IMR-90 (cell line): ENCODE measurements at regions not wholly inside any gene's neighbourhood (a gene's known extent, or its start where the extent isn't known, plus 50 kb on each side); places are given as distances from the start of the nearest gene placed in this dataset.

ENCODE experiments used
- ATAC-seq: fragments of 200-7000 bp; cut with Tn5 transposase; 2 replicates; pipeline ENCODE4 v1.9.1; 2020; ENCODE audit warnings: low read depth, mild to moderate bottlenecking, moderate library complexity
- BruUV-seq: library from RNA; stranded (reverse); fragments of 400-500 nt; replicated peaks from 2 replicates; lab custom pipeline; 2021; lab: Mats Ljungman, UMichigan
- CTCF ChIA-PET: fragments of 300-600 bp; formaldehyde crosslinking; extraction: SDS; loops from one replicate; lab custom pipeline; 2021; ENCODE audit warnings: antibody characterized with exemption; lab: Yijun Ruan, JAX
- POLR2A ChIA-PET: fragments of 300-600 bp; sonication (Branson Sonifier 250); formaldehyde crosslinking; loops from one replicate; lab custom pipeline; 2022; ENCODE audit warnings: antibody characterized with exemption; ENCODE audit not compliant: unreplicated experiment; lab: Charles Lee
- DNase-seq: peaks from one replicate; pipeline ENCODE4 v3.0.0; 2013
- H2AFZ ChIP-seq: replicated peaks from 2 replicates; pipeline ENCODE3; 2013; ENCODE audit warnings: low read length, mild to moderate bottlenecking; ENCODE audit not compliant: poor library complexity
- H2AK5ac ChIP-seq: 2 replicates; pipeline ENCODE4 v1.6.1; 2013; ENCODE audit warnings: low read depth, low read length, inconsistent platforms
- H2AK9ac ChIP-seq: replicated peaks from 2 replicates; pipeline ENCODE3; 2013; ENCODE audit warnings: mild to moderate bottlenecking, low read depth, low read length, moderate library complexity; ENCODE audit not compliant: poor library complexity
- H2BK120ac ChIP-seq: 2 replicates; pipeline ENCODE4 v1.6.1; 2013; ENCODE audit warnings: low read depth, low read length, inconsistent platforms
- H2BK15ac ChIP-seq: 3 replicates; pipeline ENCODE4 v1.6.1; 2013; ENCODE audit warnings: low read depth, low read length, inconsistent platforms
- H2BK20ac ChIP-seq: 2 replicates; pipeline ENCODE4 v1.6.1; 2013; ENCODE audit warnings: low read depth, mild to moderate bottlenecking, inconsistent platforms, low read length, moderate library complexity
- H2BK5ac ChIP-seq: 2 replicates; pipeline ENCODE4 v1.6.1; 2013; ENCODE audit warnings: mild to moderate bottlenecking, low read depth, low read length, inconsistent platforms; ENCODE audit not compliant: poor library complexity, severe bottlenecking
- H3K14ac ChIP-seq: replicated peaks from 2 replicates; pipeline ENCODE4 v1.6.1; 2013; ENCODE audit warnings: low read depth, low read length, inconsistent platforms
- H3K18ac ChIP-seq: 2 replicates; pipeline ENCODE4 v1.6.1; 2013; ENCODE audit warnings: low read depth, low read length, control low read depth
- H3K23ac ChIP-seq: 2 replicates; pipeline ENCODE4 v1.6.1; 2013; ENCODE audit warnings: low read depth, low read length, inconsistent platforms
- H3K27ac ChIP-seq: 2 replicates; pipeline ENCODE4 v1.5.1; 2013; ENCODE audit warnings: mild to moderate bottlenecking, control low read depth, low read length; ENCODE audit not compliant: insufficient read depth
- H3K27me3 ChIP-seq: 2 replicates; pipeline ENCODE4 v1.6.1; 2013; ENCODE audit warnings: low read length; ENCODE audit not compliant: control insufficient read depth, insufficient read depth
- H3K36me3 ChIP-seq: 2 replicates; pipeline ENCODE4 v1.6.1; 2013; ENCODE audit warnings: low read length, mixed read lengths; ENCODE audit not compliant: control insufficient read depth, insufficient read depth
- H3K4ac ChIP-seq: 2 replicates; pipeline ENCODE4 v1.6.1; 2013; ENCODE audit warnings: low read depth, low read length, inconsistent platforms
- H3K4me1 ChIP-seq: 2 replicates; pipeline ENCODE4 v1.6.1; 2013; ENCODE audit warnings: low read length, mixed read lengths; ENCODE audit not compliant: control insufficient read depth, insufficient read depth
- H3K4me2 ChIP-seq: 2 replicates; pipeline ENCODE4 v1.6.1; 2013; ENCODE audit warnings: low read depth, mild to moderate bottlenecking, control low read depth, low read length, moderate library complexity
- H3K4me3 ChIP-seq: 2 replicates; pipeline ENCODE4 v1.5.1; 2013; ENCODE audit warnings: low read depth, mild to moderate bottlenecking, control low read depth, low read length, moderate library complexity; ENCODE audit not compliant: insufficient read depth
- H3K56ac ChIP-seq: 2 replicates; pipeline ENCODE4 v1.6.1; 2013; ENCODE audit warnings: low read length, inconsistent platforms; ENCODE audit not compliant: insufficient read depth; ENCODE audit errors: extremely low read depth
- H3K79me1 ChIP-seq, 2 experiments: 2 replicates each; pipeline ENCODE4 v1.6.1; 2013; ENCODE audit warnings: low read length in 2 of 2, inconsistent platforms in 1 of 2, low read depth in 1 of 2
- H3K9ac ChIP-seq: 2 replicates; pipeline ENCODE4 v1.6.1; 2013; ENCODE audit warnings: low read depth, low read length, control low read depth
- H3K9me1 ChIP-seq: 2 replicates; pipeline ENCODE4 v1.6.1; 2013; ENCODE audit warnings: low read length, inconsistent platforms; ENCODE audit not compliant: insufficient read depth
- H3K9me3 ChIP-seq: 2 replicates; pipeline ENCODE4 v1.6.1; 2013; ENCODE audit warnings: low read length; ENCODE audit not compliant: control insufficient read depth, insufficient read depth
- H4K20me1 ChIP-seq: 2 replicates; pipeline ENCODE4 v1.6.1; 2013; ENCODE audit warnings: low read length, inconsistent platforms; ENCODE audit not compliant: insufficient read depth
- H4K5ac ChIP-seq: 2 replicates; pipeline ENCODE4 v1.6.1; 2013; ENCODE audit warnings: mild to moderate bottlenecking, low read depth, low read length, control low read depth
- H4K8ac ChIP-seq, 2 experiments: 2 replicates each; pipeline ENCODE4 v1.6.1; 2013; ENCODE audit warnings: low read depth in 2 of 2, low read length in 2 of 2, control low read depth in 1 of 2, inconsistent platforms in 1 of 2
- H4K91ac ChIP-seq: 2 replicates; pipeline ENCODE4 v1.6.1; 2013; ENCODE audit warnings: low read depth, low read length, inconsistent platforms; ENCODE audit not compliant: insufficient read depth
- BHLHE40 ChIP-seq: fragments of 150-350 bp; IDR thresholded peaks from 2 replicates; pipeline ENCODE4 v1.6.1; 2016; ENCODE audit warnings: mild to moderate bottlenecking, low read depth, low read length
- CHD1 ChIP-seq: IDR thresholded peaks from 2 replicates; pipeline ENCODE4 v1.6.1; 2012; ENCODE audit warnings: low read depth, low read length, improper control_type of control experiment
- FOS ChIP-seq: fragments of 150-350 bp; IDR thresholded peaks from 2 replicates; pipeline ENCODE4 v1.6.1; 2016; ENCODE audit warnings: low read depth, low read length
- MAFK ChIP-seq: IDR thresholded peaks from 2 replicates; pipeline ENCODE4 v1.6.1; 2012; ENCODE audit warnings: low read depth, low read length, improper control_type of control experiment
- MXI1 ChIP-seq: IDR thresholded peaks from 2 replicates; pipeline ENCODE4 v1.6.1; 2012; ENCODE audit warnings: low read depth, mild to moderate bottlenecking, low read length, moderate library complexity, borderline replicate concordance
- NFE2L2 ChIP-seq: fragments of 150-350 bp; IDR thresholded peaks from 2 replicates; pipeline ENCODE4 v1.6.1; 2016; ENCODE audit warnings: low read depth, mild to moderate bottlenecking, low read length
- POLR2A ChIP-seq: IDR thresholded peaks from 2 replicates; pipeline ENCODE4 v1.6.1; 2012; ENCODE audit warnings: mild to moderate bottlenecking, low read depth, low read length
- RAD21 ChIP-seq: IDR thresholded peaks from 2 replicates; pipeline ENCODE4 v1.6.1; 2012; ENCODE audit warnings: low read length, improper control_type of control experiment
- RFX5 ChIP-seq: IDR thresholded peaks from 2 replicates; pipeline ENCODE4 v1.8.0; 2012; ENCODE audit warnings: low read depth, mild to moderate bottlenecking, low read length, moderate library complexity
- SMC3 ChIP-seq: fragments of 150-350 bp; IDR thresholded peaks from 2 replicates; pipeline ENCODE4 v1.6.1; 2016; ENCODE audit warnings: low read depth, mild to moderate bottlenecking, antibody characterized with exemption, low read length, moderate library complexity
- WGBS, 2 experiments: methylation state at CpG; one replicate each; pipeline versions ENCODE4 v1.1.5 to v1.1.7; 2013; ENCODE audit warnings: missing lambda C conversion rate in 2 of 2; ENCODE audit not compliant: insufficient read length in 1 of 2; ENCODE audit errors: extremely low coverage in 2 of 2; 5-methylcytosine and 5-hydroxymethylcytosine counted together
- dilution Hi-C: fragments of 300-500 bp; cut with HindIII; formaldehyde crosslinking; loops from one replicate; pipeline ENCODE4 v1.14.3; 2018; ENCODE audit warnings: low sequenced_read_pairs; ENCODE audit not compliant: unreplicated experiment
- in situ Hi-C: fragments of 300-500 bp; cut with MboI; formaldehyde crosslinking; loops from 3 replicates; pipeline ENCODE4 v1.14.3; 2019; ENCODE audit warnings: low sequenced_read_pairs, inconsistent platforms, mixed read lengths
- intact Hi-C: fragments of 100-400 bp; cut with micrococcal nuclease; formaldehyde crosslinking; loops from 2 replicates; pipeline ENCODE4 v1.10.0; 2022
- TF ChIP-seq, protein P1 (sequence below): fragments of 150-350 bp; IDR thresholded peaks from 2 replicates; pipeline ENCODE4 v1.6.1; 2016; ENCODE audit warnings: low read depth, mild to moderate bottlenecking, low read length, moderate library complexity, borderline replicate concordance

DNA sequence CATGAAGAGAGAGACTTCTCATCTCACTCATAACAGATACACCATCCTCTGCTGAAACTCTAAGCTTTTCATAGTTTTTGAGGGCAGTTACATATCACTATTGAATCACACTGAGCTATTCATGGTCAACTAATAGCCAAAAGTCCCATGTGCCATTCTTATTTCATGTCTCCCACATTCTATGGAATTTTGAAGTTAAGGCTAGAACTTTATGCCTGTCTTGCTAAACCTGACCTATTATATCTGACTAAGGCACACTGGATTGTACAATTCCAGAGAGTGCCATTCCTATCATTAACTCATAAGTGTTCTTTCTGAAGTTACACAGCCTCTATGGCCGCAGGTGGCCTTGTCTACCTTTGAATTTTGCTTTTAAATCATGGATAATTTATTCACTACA is 254.3 kb downstream of the PTPRC start:
- DNase-seq (no peak), ATAC-seq (no peak; the same call in 1 of the 2 replicates)
- Histone ChIP-seq H3K36me3 (peaks cover 1% of the 10 kb centered on the region; the same call in 1 of the 2 replicates), H4K20me1 (peaks cover 8% of the 10 kb centered on the region; the same call in 1 of the 2 replicates), H3K27me3 (no peaks in the 10 kb centered on the region), H2BK15ac (peak overlapping the region; percentile 19), H4K5ac (no peak overlapping the region; the same call in 1 of the 2 replicates), H3K79me1 (peaks cover 13 to 34% of the 10 kb centered on the region in 2 experiments), H3K14ac (no peak overlapping the region), H2BK20ac (peak overlapping the region; percentile 46; the same call in 1 of the 2 replicates), H3K4me2 (peak overlapping the region; percentile 47; the same call in 1 of the 2 replicates), H3K23ac (peak overlapping the region; percentile 10; the same call in 1 of the 2 replicates), H3K27ac (no peak overlapping the region), H3K9me1 (no peaks in the 10 kb centered on the region; the same call in 1 of the 2 replicates), H3K9ac (no peak overlapping the region), H3K56ac (no peak overlapping the region), H2AK5ac (peak overlapping the region; percentile 80; the same call in 1 of the 2 replicates), H3K9me3 (no peaks in the 10 kb centered on the region), H2AFZ (no peak overlapping the region), H3K4me1 (peaks cover 9% of the 10 kb centered on the region; the same call in 1 of the 2 replicates), H3K4me3 (no peak overlapping the region), H2AK9ac (no peak overlapping the region), H3K4ac (no peak overlapping the region; the same call in 1 of the 2 replicates), H2BK120ac (no peak overlapping the region), H4K8ac (no peak overlapping the region; a peak in 1 of 4 replicates), H2BK5ac (peak overlapping the region; percentile 13), H3K18ac (peak overlapping the region; percentile 86; the same call in 1 of the 2 replicates), H4K91ac (no peak overlapping the region)
- POLR2A ChIA-PET, result no interaction called here
- TF ChIP-seq POLR2A (no peak), SMC3 (no peak), CHD1 (no peak), RAD21 (no peak), FOS (no peak), NFE2L2 (no peak), MAFK (no peak), BHLHE40 (no peak), RFX5 (no peak), MXI1 (no peak)
- TF ChIP-seq, protein P1, sequence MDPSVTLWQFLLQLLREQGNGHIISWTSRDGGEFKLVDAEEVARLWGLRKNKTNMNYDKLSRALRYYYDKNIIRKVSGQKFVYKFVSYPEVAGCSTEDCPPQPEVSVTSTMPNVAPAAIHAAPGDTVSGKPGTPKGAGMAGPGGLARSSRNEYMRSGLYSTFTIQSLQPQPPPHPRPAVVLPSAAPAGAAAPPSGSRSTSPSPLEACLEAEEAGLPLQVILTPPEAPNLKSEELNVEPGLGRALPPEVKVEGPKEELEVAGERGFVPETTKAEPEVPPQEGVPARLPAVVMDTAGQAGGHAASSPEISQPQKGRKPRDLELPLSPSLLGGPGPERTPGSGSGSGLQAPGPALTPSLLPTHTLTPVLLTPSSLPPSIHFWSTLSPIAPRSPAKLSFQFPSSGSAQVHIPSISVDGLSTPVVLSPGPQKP, result no peak
- no CpG with 5 or more reads among the region's 1 CpG for WGBS, 2 experiments
- intact Hi-C loops (no loop called here), dilution Hi-C loops (no loop called here), in situ Hi-C loops (no loop called here)
- no TSS peak for BruUV-seq
- CTCF ChIA-PET, result interaction anchor here (0.8 kb wide), 1 partner anchor 350 kb away, joined by 3 read pairs; no protein-coding TSS in a partner anchor
